ENCODE measurements at regions not wholly inside any gene's neighbourhood (a gene's known extent, or its start where the extent isn't known, plus 50 kb on each side); places are given as distances from the start of the nearest gene placed in this dataset.

- TF ChIP-seq CTCF (IDR thresholded peaks at IDR 0.05) = no peak
- no peak for TF ChIP-seq EP300 (IDR thresholded peaks at IDR 0.05)
- TF ChIP-seq POLR2A (IDR thresholded peaks at IDR 0.05) = no peak
- no peak for TF ChIP-seq POLR2AphosphoS5 (IDR thresholded peaks at IDR 0.05)
- H3K9me3 ChIP-seq = no peaks in the 10 kb centered on the region
- WGBS, 2 donors (ENCODE audit: low coverage in 1 of 2) = 55 to 100% methylated on average over 2 of the region's 2 CpGs
Observed at GRCh38 chr15:35931799-35932341, 385.9 kb upstream of the DPH6 start.

GRCh38 chr15:35932531-35932930 lies 386.6 kb upstream of the DPH6 start:
- Histone ChIP-seq H3K27me3 (no peaks in the 10 kb centered on the region), H3K4me3 (no peak overlapping the region), H3K9me3 (no peaks in the 10 kb centered on the region), H3K36me3 (no peaks in the 10 kb centered on the region), H3K27ac (no peak overlapping the region), H3K4me1 (no peaks in the 10 kb centered on the region)
- no peak for ATAC-seq
- WGBS, 2 donors (ENCODE audit: low coverage in 1 of 2) = 79 to 90% methylated on average over 2 to 5 of the region's 5 CpGs
- TF ChIP-seq CTCF (IDR thresholded peaks at IDR 0.05) = no peak
- TF ChIP-seq EP300 (IDR thresholded peaks at IDR 0.05) = no peak
- no peak for TF ChIP-seq POLR2AphosphoS5 (IDR thresholded peaks at IDR 0.05)
- no peak for TF ChIP-seq POLR2A (IDR thresholded peaks at IDR 0.05)

More at GRCh38 chr15:35931799-35932341, 385.9 kb upstream of the DPH6 start:
- H3K27me3 ChIP-seq = no peaks in the 10 kb centered on the region
- no peaks in the 10 kb centered on the region for H3K4me1 ChIP-seq
- no peaks in the 10 kb centered on the region for H3K36me3 ChIP-seq
- ATAC-seq = no peak
- H3K27ac ChIP-seq = no peak overlapping the region
- H3K4me3 ChIP-seq = no peak overlapping the region

GRCh38 chr15:35933531-35933930 lies 387.6 kb upstream of the DPH6 start:
- Histone ChIP-seq H3K27me3 (no peaks in the 10 kb centered on the region), H3K9me3 (no peaks in the 10 kb centered on the region), H3K27ac (no peak overlapping the region), H3K4me3 (no peak overlapping the region), H3K36me3 (no peaks in the 10 kb centered on the region), H3K4me1 (no peaks in the 10 kb centered on the region)
- ATAC-seq = no peak
- TF ChIP-seq EP300 (IDR thresholded peaks at IDR 0.05) (no peak), POLR2A (IDR thresholded peaks at IDR 0.05) (no peak), CTCF (IDR thresholded peaks at IDR 0.05) (no peak), POLR2AphosphoS5 (IDR thresholded peaks at IDR 0.05) (no peak)
- WGBS, 2 donors (ENCODE audit: low coverage in 1 of 2) = 74 to 85% methylated on average over 3 of the region's 3 CpGs

- Histone ChIP-seq H3K4me3 (no peak overlapping the region), H3K27me3 (no peaks in the 10 kb centered on the region), H3K9me3 (no peaks in the 10 kb centered on the region), H3K27ac (no peak overlapping the region), H3K4me1 (no peaks in the 10 kb centered on the region), H3K36me3 (no peaks in the 10 kb centered on the region)
- WGBS, 2 donors (ENCODE audit: low coverage in 1 of 2) = 86 to 94% methylated on average over 3 of the region's 3 CpGs
- TF ChIP-seq POLR2AphosphoS5 (IDR thresholded peaks at IDR 0.05) (no peak), CTCF (IDR thresholded peaks at IDR 0.05) (no peak), EP300 (IDR thresholded peaks at IDR 0.05) (no peak), POLR2A (IDR thresholded peaks at IDR 0.05) (no peak)
- ATAC-seq = no peak
Observed at GRCh38 chr15:35934383-35935049, 388.6 kb upstream of the DPH6 start.

GRCh38 chr15:35936284-35936683 lies 390.3 kb upstream of the DPH6 start:
- Histone ChIP-seq H3K9me3 (no peaks in the 10 kb centered on the region), H3K4me3 (no peak overlapping the region), H3K4me1 (no peaks in the 10 kb centered on the region), H3K36me3 (no peaks in the 10 kb centered on the region), H3K27ac (no peak overlapping the region), H3K27me3 (no peaks in the 10 kb centered on the region)
- no peak for ATAC-seq
- TF ChIP-seq POLR2AphosphoS5 (IDR thresholded peaks at IDR 0.05) (no peak), CTCF (IDR thresholded peaks at IDR 0.05) (no peak), EP300 (IDR thresholded peaks at IDR 0.05) (no peak), POLR2A (IDR thresholded peaks at IDR 0.05) (no peak)
- 94 to 100% methylated on average over 2 of the region's 2 CpGs for WGBS, 2 donors (ENCODE audit: low coverage in 1 of 2)

All from gastroesophageal sphincter (tissue), 4 donors.